HG03196 (cell line): ENCODE measurements at regions not wholly inside any gene's neighbourhood (a gene's known extent, or its start where the extent isn't known, plus 50 kb on each side); places are given as distances from the start of the nearest gene placed in this dataset.
A peak's percentile ranks its signal among the peaks of the same experiment; 100 is the strongest.

Experiments
- ATAC-seq: cut with Tn5 transposase; IDR thresholded peaks from one replicate; pipeline ENCODE4 v1.9.1; 2021; ENCODE audit not compliant: unreplicated experiment

- no peak for ATAC-seq
Measured at GRCh38 chr5:9928326-9928725, 298.2 kb upstream of the TAS2R1 start.

- no peak for ATAC-seq
Measured at GRCh38 chr5:9927521-9927997, 297.4 kb upstream of the TAS2R1 start.

- ATAC-seq, result no peak
Measured at GRCh38 chr5:9927106-9927505, 297.0 kb upstream of the TAS2R1 start.

GRCh38 chr5:9924614-9925013 is 294.5 kb upstream of the TAS2R1 start:
- ATAC-seq, result peak; percentile 89

- no peak for ATAC-seq
Measured at GRCh38 chr5:9922719-9923118, 292.6 kb upstream of the TAS2R1 start.

GRCh38 chr5:9920697-9921096 is 290.5 kb upstream of the TAS2R1 start:
- no peak for ATAC-seq

GRCh38 chr5:9919306-9920030 is 289.3 kb upstream of the TAS2R1 start:
- no peak for ATAC-seq

- no peak for ATAC-seq
Measured at GRCh38 chr5:9905661-9906060, 275.5 kb upstream of the TAS2R1 start.

GRCh38 chr5:9903801-9904200 is 273.6 kb upstream of the TAS2R1 start:
- ATAC-seq, result no peak

- no peak for ATAC-seq
Measured at GRCh38 chr5:9898319-9898718, 268.2 kb upstream of the TAS2R1 start.

GRCh38 chr5:9895302-9895645 is 265.1 kb upstream of the TAS2R1 start:
- ATAC-seq, result no peak

- ATAC-seq, result no peak
Measured at GRCh38 chr5:9894571-9895301, 264.6 kb upstream of the TAS2R1 start.

GRCh38 chr5:9892696-9893095 is 262.5 kb upstream of the TAS2R1 start:
- no peak for ATAC-seq

GRCh38 chr5:9889511-9889910 is 259.4 kb upstream of the TAS2R1 start:
- ATAC-seq, result no peak

GRCh38 chr5:9888501-9888901 is 258.4 kb upstream of the TAS2R1 start:
- ATAC-seq, result no peak

GRCh38 chr5:9885164-9885563 is 255.0 kb upstream of the TAS2R1 start:
- ATAC-seq, result no peak

- no peak for ATAC-seq
Measured at GRCh38 chr5:9878206-9878605, 248.1 kb upstream of the TAS2R1 start.

GRCh38 chr5:9877488-9877887 is 247.3 kb upstream of the TAS2R1 start:
- no peak for ATAC-seq

- ATAC-seq, result no peak
Measured at GRCh38 chr5:9876451-9876850, 246.3 kb upstream of the TAS2R1 start.

GRCh38 chr5:9869616-9870288 is 239.6 kb upstream of the TAS2R1 start:
- ATAC-seq, result no peak

GRCh38 chr5:9865574-9865973 is 235.4 kb upstream of the TAS2R1 start:
- no peak for ATAC-seq

- ATAC-seq, result no peak
Measured at GRCh38 chr5:9864791-9865190, 234.6 kb upstream of the TAS2R1 start.
